Brain pericyte (primary cell): ENCODE measurements at regions not wholly inside any gene's neighbourhood (a gene's known extent, or its start where the extent isn't known, plus 50 kb on each side); places are given as distances from the start of the nearest gene placed in this dataset.

Source experiments
- DNase-seq: peaks from one replicate; pipeline ENCODE4 v3.0.0-alpha.2; 2012; ENCODE audit warnings: low read depth, low spot score

- DNase-seq = no peak
Measured at GRCh38 chr3:42012935-42013690, 51.2 kb upstream of the ULK4 start.

GRCh38 chr3:42012383-42012934 is 50.6 kb upstream of the ULK4 start:
- no peak for DNase-seq
